Osteocyte (in vitro differentiated cells): ENCODE measurements at regions not wholly inside any gene's neighbourhood (a gene's known extent, or its start where the extent isn't known, plus 50 kb on each side); places are given as distances from the start of the nearest gene placed in this dataset.

ENCODE experiments used
- DNase-seq: peaks from one replicate; pipeline ENCODE4 v3.0.0; 2021; ENCODE audit warnings: mixed read lengths; ENCODE audit not compliant: unreplicated experiment; ENCODE audit errors: extremely low spot score
- H3K27ac Mint-ChIP-seq: one replicate; pipeline ENCODE4 v1.8.0; 2021; ENCODE audit warnings: mild to moderate bottlenecking, mixed read lengths; ENCODE audit not compliant: unreplicated experiment
- H3K27me3 Mint-ChIP-seq: one replicate; pipeline ENCODE4 v1.8.0; 2021; ENCODE audit warnings: mixed read lengths; ENCODE audit not compliant: unreplicated experiment
- H3K36me3 Mint-ChIP-seq: one replicate; pipeline ENCODE4 v1.8.0; 2021; ENCODE audit warnings: mixed read lengths; ENCODE audit not compliant: unreplicated experiment
- H3K4me1 Mint-ChIP-seq: one replicate; pipeline ENCODE4 v1.8.0; 2021; ENCODE audit warnings: mixed read lengths; ENCODE audit not compliant: unreplicated experiment
- H3K4me3 Mint-ChIP-seq: one replicate; pipeline ENCODE4 v1.8.0; 2021; ENCODE audit warnings: mild to moderate bottlenecking, moderate library complexity, mixed read lengths; ENCODE audit not compliant: unreplicated experiment
- H3K9me3 Mint-ChIP-seq: one replicate; pipeline ENCODE4 v1.8.0; 2021; ENCODE audit warnings: mixed read lengths; ENCODE audit not compliant: unreplicated experiment
- TF ChIP-seq, protein P1 (sequence below): fragments of 200-600 bp; sonication (generic); IDR thresholded peaks from 2 replicates; pipeline ENCODE4 v1.5.0; 2021; ENCODE audit warnings: antibody characterized with exemption, mild to moderate bottlenecking, moderate library complexity

GRCh38 chr16:54677308-54677950, 253.2 kb upstream of the IRX5 start:
- no peak overlapping the region for H3K4me3 Mint-ChIP-seq
- H3K9me3 Mint-ChIP-seq: no peaks in the 10 kb centered on the region
- TF ChIP-seq, protein P1, sequence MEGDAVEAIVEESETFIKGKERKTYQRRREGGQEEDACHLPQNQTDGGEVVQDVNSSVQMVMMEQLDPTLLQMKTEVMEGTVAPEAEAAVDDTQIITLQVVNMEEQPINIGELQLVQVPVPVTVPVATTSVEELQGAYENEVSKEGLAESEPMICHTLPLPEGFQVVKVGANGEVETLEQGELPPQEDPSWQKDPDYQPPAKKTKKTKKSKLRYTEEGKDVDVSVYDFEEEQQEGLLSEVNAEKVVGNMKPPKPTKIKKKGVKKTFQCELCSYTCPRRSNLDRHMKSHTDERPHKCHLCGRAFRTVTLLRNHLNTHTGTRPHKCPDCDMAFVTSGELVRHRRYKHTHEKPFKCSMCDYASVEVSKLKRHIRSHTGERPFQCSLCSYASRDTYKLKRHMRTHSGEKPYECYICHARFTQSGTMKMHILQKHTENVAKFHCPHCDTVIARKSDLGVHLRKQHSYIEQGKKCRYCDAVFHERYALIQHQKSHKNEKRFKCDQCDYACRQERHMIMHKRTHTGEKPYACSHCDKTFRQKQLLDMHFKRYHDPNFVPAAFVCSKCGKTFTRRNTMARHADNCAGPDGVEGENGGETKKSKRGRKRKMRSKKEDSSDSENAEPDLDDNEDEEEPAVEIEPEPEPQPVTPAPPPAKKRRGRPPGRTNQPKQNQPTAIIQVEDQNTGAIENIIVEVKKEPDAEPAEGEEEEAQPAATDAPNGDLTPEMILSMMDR: no peak
- no peaks in the 10 kb centered on the region for H3K36me3 Mint-ChIP-seq
- no peak overlapping the region for H3K27ac Mint-ChIP-seq
- no peaks in the 10 kb centered on the region for H3K4me1 Mint-ChIP-seq
- no peak for DNase-seq
- H3K27me3 Mint-ChIP-seq: no peaks in the 10 kb centered on the region

DNA sequence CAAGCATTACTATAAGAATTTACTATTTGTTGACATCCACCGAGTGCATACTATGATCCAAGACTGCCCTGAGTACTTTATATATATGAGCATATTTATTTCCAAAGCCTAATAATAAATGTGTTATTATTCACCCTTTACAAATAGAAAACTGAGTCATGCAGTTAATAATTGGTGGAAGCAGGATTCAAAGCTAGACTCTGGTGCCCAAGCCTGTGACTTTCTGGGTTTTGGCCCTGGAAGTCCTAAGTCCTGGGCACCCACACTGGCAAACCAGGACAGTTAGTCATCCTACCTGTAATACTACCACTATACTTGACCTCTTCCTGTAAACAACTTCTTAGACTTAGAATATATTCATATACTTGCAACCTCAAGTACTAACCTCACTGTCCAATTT, 257.4 kb upstream of the IRX5 start:
- DNase-seq: no peak
- TF ChIP-seq, protein P1: no peak
- peaks cover 6% of the 10 kb centered on the region for H3K9me3 Mint-ChIP-seq
- no peak overlapping the region for H3K4me3 Mint-ChIP-seq
- H3K36me3 Mint-ChIP-seq: no peaks in the 10 kb centered on the region
- no peaks in the 10 kb centered on the region for H3K4me1 Mint-ChIP-seq
- H3K27me3 Mint-ChIP-seq: no peaks in the 10 kb centered on the region
- no peak overlapping the region for H3K27ac Mint-ChIP-seq

- Mint-ChIP-seq H3K4me1 (no peaks in the 10 kb centered on the region), H3K9me3 (peaks cover 11% of the 10 kb centered on the region), H3K4me3 (no peak overlapping the region), H3K27me3 (no peaks in the 10 kb centered on the region), H3K27ac (no peak overlapping the region), H3K36me3 (no peaks in the 10 kb centered on the region)
- TF ChIP-seq, protein P1: no peak
- no peak for DNase-seq
Observed at GRCh38 chr16:54672500-54672899, 258.2 kb upstream of the IRX5 start.

GRCh38 chr16:54657709-54658102, 273.0 kb upstream of the IRX5 start:
- Mint-ChIP-seq H3K4me3 (no peak overlapping the region), H3K27me3 (peaks cover 22% of the 10 kb centered on the region)

GRCh38 chr16:54657058-54657708, 273.5 kb upstream of the IRX5 start:
- Mint-ChIP-seq H3K27ac (no peak overlapping the region), H3K4me1 (peaks cover 2% of the 10 kb centered on the region), H3K27me3 (peaks cover 25% of the 10 kb centered on the region), H3K36me3 (no peaks in the 10 kb centered on the region), H3K4me3 (no peak overlapping the region), H3K9me3 (no peaks in the 10 kb centered on the region)
- no peak for DNase-seq
- TF ChIP-seq, protein P1: no peak

More at GRCh38 chr16:54657709-54658102, 273.0 kb upstream of the IRX5 start:
- no peaks in the 10 kb centered on the region for H3K36me3 Mint-ChIP-seq
- no peak for DNase-seq
- H3K27ac Mint-ChIP-seq: no peak overlapping the region
- H3K9me3 Mint-ChIP-seq: peaks cover under 1% of the 10 kb centered on the region
- TF ChIP-seq, protein P1: no peak
- H3K4me1 Mint-ChIP-seq: peaks cover 2% of the 10 kb centered on the region
